Tibial nerve (tissue), 4 donors: ENCODE measurements at regions not wholly inside any gene's neighbourhood (a gene's known extent, or its start where the extent isn't known, plus 50 kb on each side); places are given as distances from the start of the nearest gene placed in this dataset.
"Not testable (repeated sequence)": the region's sequence is repeated elsewhere in the genome, so short reads cannot be mapped to it uniquely, and the experiment has no call there.

Experiments
- DNase-seq, 2 donors: peaks; one replicate each; pipeline ENCODE4 v3.0.0-alpha.2; 2019; ENCODE audit warnings: low spot score in 2 of 2
- H3K27ac ChIP-seq, 4 donors: fragments of 200-600 bp; sonication (generic) in 3 of 4; one replicate each; pipeline ENCODE4 v1.5.1; 2017 to 2019; ENCODE audit warnings: mild to moderate bottlenecking in 1 of 4
- H3K27me3 ChIP-seq, 2 donors: fragments of 200-600 bp; sonication (generic) in 1 of 2; one replicate each; pipeline versions ENCODE4 v1.5.1 to v1.6.0; 2017 to 2019
- H3K36me3 ChIP-seq, 3 donors: fragments of 200-600 bp; sonication (generic); one replicate each; pipeline ENCODE4 v1.5.1; 2018 to 2019
- H3K4me1 ChIP-seq, 4 donors: fragments of 200-600 bp; sonication (generic) in 3 of 4; one replicate each; pipeline ENCODE4 v1.5.1; 2017 to 2019
- H3K4me3 ChIP-seq, 4 donors: fragments of 200-600 bp; sonication (generic) in 3 of 4; one replicate each; pipeline ENCODE4 v1.5.1; 2017 to 2019; ENCODE audit warnings: mild to moderate bottlenecking in 1 of 4, moderate library complexity in 1 of 4
- H3K9me3 ChIP-seq, 4 donors: fragments of 200-600 bp; sonication (generic) in 3 of 4; one replicate each; pipeline ENCODE4 v1.5.1; 2017 to 2019
- EP300 ChIP-seq, 2 donors: sonication (generic); formaldehyde crosslinking; IDR thresholded peaks; one replicate each; pipeline ENCODE4 v1.6.1; 2017; ENCODE audit warnings: antibody characterized with exemption in 2 of 2, mild to moderate bottlenecking in 1 of 2
- POLR2A ChIP-seq, 2 donors: fragments of 450-650 bp; IDR thresholded peaks; one replicate each; pipeline ENCODE4 v1.6.1; 2017; ENCODE audit warnings: antibody characterized with exemption in 2 of 2, mild to moderate bottlenecking in 2 of 2, moderate library complexity in 2 of 2
- WGBS, 2 donors: methylation state at CpG; one replicate each; pipeline ENCODE4 v1.1.5; 2018; 5-methylcytosine and 5-hydroxymethylcytosine counted together
- TF ChIP-seq, protein P1 (sequence below), 5 experiments: fragments of 200-600 bp in 3 of 5; fragments of 450-650 bp in 2 of 5; sonication (generic) in 3 of 5; IDR thresholded peaks; one replicate each; pipeline ENCODE4 v1.5.1; 2016 to 2019; ENCODE audit warnings: antibody characterized with exemption in 5 of 5, mild to moderate bottlenecking in 3 of 5, moderate library complexity in 2 of 5

DNA sequence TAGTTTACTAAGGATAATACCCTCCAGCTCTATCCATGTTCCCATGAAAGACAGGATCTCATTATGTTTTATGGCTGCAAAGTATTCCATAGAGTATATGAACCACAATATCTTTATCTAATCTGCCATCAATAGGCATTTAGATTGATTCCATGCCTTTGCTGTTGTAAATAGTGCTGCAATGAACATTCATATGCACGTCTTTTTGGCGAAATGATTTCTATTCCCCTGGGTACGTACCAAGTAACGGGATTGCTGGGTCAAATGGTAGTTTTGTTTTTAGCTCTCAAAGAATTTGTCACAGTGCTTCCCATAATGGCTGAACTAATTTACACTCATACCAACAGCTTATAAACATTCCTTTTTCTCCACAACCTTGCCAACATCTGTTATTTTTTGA lies 750.9 kb downstream of the BRINP3 start:
- TF ChIP-seq EP300 (IDR thresholded peaks at IDR 0.05) = no peak
- no peak for TF ChIP-seq POLR2A (IDR thresholded peaks at IDR 0.05)
- TF ChIP-seq, protein P1, sequence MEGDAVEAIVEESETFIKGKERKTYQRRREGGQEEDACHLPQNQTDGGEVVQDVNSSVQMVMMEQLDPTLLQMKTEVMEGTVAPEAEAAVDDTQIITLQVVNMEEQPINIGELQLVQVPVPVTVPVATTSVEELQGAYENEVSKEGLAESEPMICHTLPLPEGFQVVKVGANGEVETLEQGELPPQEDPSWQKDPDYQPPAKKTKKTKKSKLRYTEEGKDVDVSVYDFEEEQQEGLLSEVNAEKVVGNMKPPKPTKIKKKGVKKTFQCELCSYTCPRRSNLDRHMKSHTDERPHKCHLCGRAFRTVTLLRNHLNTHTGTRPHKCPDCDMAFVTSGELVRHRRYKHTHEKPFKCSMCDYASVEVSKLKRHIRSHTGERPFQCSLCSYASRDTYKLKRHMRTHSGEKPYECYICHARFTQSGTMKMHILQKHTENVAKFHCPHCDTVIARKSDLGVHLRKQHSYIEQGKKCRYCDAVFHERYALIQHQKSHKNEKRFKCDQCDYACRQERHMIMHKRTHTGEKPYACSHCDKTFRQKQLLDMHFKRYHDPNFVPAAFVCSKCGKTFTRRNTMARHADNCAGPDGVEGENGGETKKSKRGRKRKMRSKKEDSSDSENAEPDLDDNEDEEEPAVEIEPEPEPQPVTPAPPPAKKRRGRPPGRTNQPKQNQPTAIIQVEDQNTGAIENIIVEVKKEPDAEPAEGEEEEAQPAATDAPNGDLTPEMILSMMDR (IDR thresholded peaks at IDR 0.05) = no peak
- Histone ChIP-seq H3K4me1 (no peaks in the 10 kb centered on the region), H3K27ac (no peak overlapping the region), H3K9me3 (no peaks in the 10 kb centered on the region), H3K36me3 (no peaks in the 10 kb centered on the region), H3K27me3 (no peaks in the 10 kb centered on the region), H3K4me3 (no peak overlapping the region)
- 74 to 86% methylated on average over 4 of the region's 4 CpGs for WGBS, 2 donors
- no peak for DNase-seq

DNA sequence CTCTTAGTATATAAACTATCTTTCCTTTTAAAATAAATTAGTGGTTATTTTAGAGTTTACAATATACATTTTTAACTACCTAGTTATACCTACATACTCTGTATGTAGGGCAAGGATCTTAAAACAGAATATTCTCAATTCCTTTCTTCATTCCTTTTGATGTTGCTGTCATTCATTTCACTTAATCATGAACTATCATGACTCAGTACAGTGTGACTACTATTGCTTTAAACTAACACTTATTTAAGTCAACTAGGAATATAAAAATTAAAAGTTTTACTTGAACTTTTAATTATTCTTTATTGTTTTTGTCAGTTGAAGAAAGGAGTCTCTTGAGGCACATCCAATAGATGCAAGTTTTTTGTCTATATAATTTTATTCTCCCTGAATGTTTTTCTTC lies 726.4 kb downstream of the BRINP3 start:
- TF ChIP-seq POLR2A (IDR thresholded peaks at IDR 0.05) (no peak), EP300 (IDR thresholded peaks at IDR 0.05) (no peak)
- TF ChIP-seq, protein P1 (IDR thresholded peaks at IDR 0.05) = no peak
- Histone ChIP-seq H3K27me3 (no peaks in the 10 kb centered on the region), H3K9me3 (peaks cover 0 to 9% (median 0%) of the 10 kb centered on the region in 4 donors), H3K4me3 (no peak overlapping the region), H3K4me1 (no peaks in the 10 kb centered on the region), H3K36me3 (no peaks in the 10 kb centered on the region), H3K27ac (no peak overlapping the region)
- DNase-seq = no peak

DNA sequence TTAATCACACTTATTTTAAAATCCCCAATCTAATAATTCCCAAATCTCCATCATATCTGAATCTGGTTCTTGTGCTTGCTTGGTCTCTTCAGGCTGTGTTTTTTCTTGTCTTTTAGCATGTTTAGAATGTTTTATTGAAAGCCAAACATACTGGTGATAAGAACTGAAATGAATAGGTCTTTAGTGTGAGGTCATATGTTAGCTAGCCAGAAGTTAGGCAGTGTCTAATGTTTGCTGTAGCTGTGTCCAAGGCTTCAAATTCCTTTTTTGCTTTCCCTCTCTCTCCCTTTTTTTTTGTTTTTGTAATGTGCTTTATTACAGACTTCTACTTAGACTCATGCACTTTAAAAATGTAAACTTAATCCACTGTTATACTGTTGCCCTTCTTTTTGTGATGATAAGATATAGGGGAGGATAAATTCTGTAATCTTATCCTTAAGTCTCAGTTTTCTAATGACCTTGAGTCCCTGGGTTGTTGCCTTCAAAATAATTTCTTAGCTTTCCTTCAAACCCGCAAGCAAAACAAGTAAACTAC lies 725.1 kb downstream of the BRINP3 start:
- H3K4me1 ChIP-seq = no peaks in the 10 kb centered on the region
- no peak overlapping the region for H3K27ac ChIP-seq
- no peak for DNase-seq
- H3K4me3 ChIP-seq = no peak overlapping the region
- TF ChIP-seq POLR2A (IDR thresholded peaks at IDR 0.05) = no peak
- TF ChIP-seq, protein P1 (IDR thresholded peaks at IDR 0.05) = no peak
- TF ChIP-seq EP300 (IDR thresholded peaks at IDR 0.05) = no peak
- H3K36me3 ChIP-seq = no peaks in the 10 kb centered on the region
- peaks cover 0 to 9% (median 0%) of the 10 kb centered on the region in 4 donors for H3K9me3 ChIP-seq
- WGBS, 2 donors = 62 to 75% methylated on average over 1 of the region's 1 CpG
- H3K27me3 ChIP-seq = no peaks in the 10 kb centered on the region

DNA sequence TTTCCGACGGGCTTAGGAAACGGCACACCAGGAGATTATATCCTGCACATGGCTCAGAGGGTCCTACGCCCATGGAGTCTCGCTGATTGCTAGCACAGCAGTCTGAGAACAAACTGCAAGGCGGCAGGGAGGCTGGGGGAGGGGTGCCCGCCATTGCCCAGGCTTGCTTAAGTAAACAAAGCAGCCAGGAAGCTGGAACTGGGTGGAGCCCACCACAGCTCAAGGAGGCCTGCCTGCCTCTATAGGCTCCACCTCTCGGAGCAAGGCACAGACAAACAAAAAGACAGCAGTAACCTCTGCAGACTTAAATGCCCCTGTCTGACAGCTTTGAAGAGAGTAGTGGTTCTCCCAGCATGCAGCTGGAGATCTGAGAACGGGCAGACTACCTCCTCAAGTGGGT lies 722.6 kb downstream of the BRINP3 start:
- H3K4me1 ChIP-seq, H3K27ac ChIP-seq, H3K4me3 ChIP-seq, H3K36me3 ChIP-seq, DNase-seq, H3K27me3 ChIP-seq: not testable (repeated sequence)
- H3K9me3 ChIP-seq = peaks cover 0 to 12% (median 0%) of the 10 kb centered on the region in 4 donors
- WGBS, 2 donors = 88 to 91% methylated on average over 8 to 9 of the region's 9 CpGs

DNA sequence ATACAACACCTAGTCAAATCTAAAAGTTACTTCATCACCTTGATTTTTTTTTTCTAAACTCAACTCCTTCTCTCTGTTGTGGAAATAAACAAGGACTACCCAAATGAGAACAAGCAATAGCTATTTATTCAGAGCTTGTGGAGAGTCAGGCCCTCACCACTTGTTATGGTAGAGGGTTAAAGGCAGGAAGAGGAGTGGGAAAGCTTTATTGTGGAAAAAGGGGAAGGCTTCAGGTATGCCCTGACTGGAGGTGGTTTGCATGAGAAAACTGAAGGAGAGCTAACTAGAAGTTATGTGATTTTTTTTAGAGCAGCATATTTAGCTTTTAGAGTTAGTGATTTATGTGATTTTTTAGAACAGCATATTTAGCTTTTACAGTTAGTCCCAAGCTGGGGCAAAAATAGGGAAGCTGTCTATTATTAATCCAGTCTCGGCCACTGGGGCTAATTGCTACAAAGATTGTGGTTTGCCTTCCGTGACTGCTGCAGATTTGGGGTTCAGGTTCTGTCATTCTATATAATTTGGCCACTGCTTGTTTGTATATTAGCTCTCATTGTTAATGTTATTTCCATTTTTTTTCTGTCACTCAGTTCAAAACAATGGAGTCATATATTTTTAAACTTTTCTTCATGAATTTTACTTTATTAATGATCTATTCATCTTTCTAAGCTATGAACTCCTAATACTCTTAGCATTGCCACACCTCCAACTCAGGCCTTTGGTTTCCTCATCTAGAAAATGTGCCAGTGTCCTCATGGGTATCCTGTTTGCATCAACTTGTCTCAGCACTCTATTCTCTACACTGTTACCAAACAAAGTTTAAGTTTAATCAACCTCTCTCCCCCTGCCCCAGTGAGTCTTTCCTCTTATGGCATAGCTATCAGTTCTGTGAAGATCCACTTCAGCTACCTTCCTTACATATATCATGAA lies 713.0 kb downstream of the BRINP3 start:
- Histone ChIP-seq H3K27ac (no peak overlapping the region), H3K4me3 (no peak overlapping the region), H3K4me1 (no peaks in the 10 kb centered on the region), H3K36me3 (no peaks in the 10 kb centered on the region), H3K9me3 (no peaks in the 10 kb centered on the region), H3K27me3 (no peaks in the 10 kb centered on the region)
- TF ChIP-seq, protein P1 (IDR thresholded peaks at IDR 0.05) = no peak
- TF ChIP-seq POLR2A (IDR thresholded peaks at IDR 0.05) (no peak), EP300 (IDR thresholded peaks at IDR 0.05) (no peak)
- WGBS, 2 donors = 68 to 76% methylated on average over 2 of the region's 2 CpGs
- no peak for DNase-seq
